ENCODE measurements at regions not wholly inside any gene's neighbourhood (a gene's known extent, or its start where the extent isn't known, plus 50 kb on each side); places are given as distances from the start of the nearest gene placed in this dataset.

- DNase-seq (ENCODE audit: low read depth in 2 of 2), result no peak
These were observed 421.0 kb upstream of the PDE3A start for GRCh38 chr12:19947344-19947743.

- DNase-seq (ENCODE audit: low read depth in 2 of 2), result no peak
These were observed 416.7 kb upstream of the PDE3A start for GRCh38 chr12:19951664-19952063.

- no peak for DNase-seq (ENCODE audit: low read depth in 2 of 2)
These were observed 414.6 kb upstream of the PDE3A start for GRCh38 chr12:19953734-19954133.

GRCh38 chr12:19954163-19954562 is 414.2 kb upstream of the PDE3A start:
- no peak for DNase-seq (ENCODE audit: low read depth in 2 of 2)

GRCh38 chr12:19957308-19958125 is 410.8 kb upstream of the PDE3A start:
- DNase-seq (ENCODE audit: low read depth in 2 of 2), result peak in 1 of 2 experiments; percentile 36

GRCh38 chr12:19958389-19958788 is 409.9 kb upstream of the PDE3A start:
- DNase-seq (ENCODE audit: low read depth in 2 of 2), result no peak

GRCh38 chr12:19959353-19959752 is 409.0 kb upstream of the PDE3A start:
- no peak for DNase-seq (ENCODE audit: low read depth in 2 of 2)

GRCh38 chr12:19960527-19960926 is 407.8 kb upstream of the PDE3A start:
- DNase-seq (ENCODE audit: low read depth in 2 of 2), result no peak

- DNase-seq (ENCODE audit: low read depth in 2 of 2), result no peak
These were observed 406.1 kb upstream of the PDE3A start for GRCh38 chr12:19962192-19962591.

GRCh38 chr12:19963972-19964371 is 404.4 kb upstream of the PDE3A start:
- DNase-seq (ENCODE audit: low read depth in 2 of 2), result no peak

- DNase-seq (ENCODE audit: low read depth in 2 of 2), result no peak
These were observed 403.8 kb upstream of the PDE3A start for GRCh38 chr12:19964549-19964948.

- no peak for DNase-seq (ENCODE audit: low read depth in 2 of 2)
These were observed 402.9 kb upstream of the PDE3A start for GRCh38 chr12:19965196-19966038.

GRCh38 chr12:19967001-19967400 is 401.3 kb upstream of the PDE3A start:
- DNase-seq (ENCODE audit: low read depth in 2 of 2), result no peak

- peak; percentile 78 to 82 for DNase-seq (ENCODE audit: low read depth in 2 of 2)
These were observed 400.9 kb upstream of the PDE3A start for GRCh38 chr12:19967431-19967830.

- DNase-seq (ENCODE audit: low read depth in 2 of 2), result peak; percentile 88 to 91
These were observed 398.2 kb upstream of the PDE3A start for GRCh38 chr12:19970116-19970515.

GRCh38 chr12:19970821-19971220 is 397.5 kb upstream of the PDE3A start:
- DNase-seq (ENCODE audit: low read depth in 2 of 2), result no peak

GRCh38 chr12:19971361-19972280 is 396.7 kb upstream of the PDE3A start:
- no peak for DNase-seq (ENCODE audit: low read depth in 2 of 2)

GRCh38 chr12:19972325-19973288 is 395.7 kb upstream of the PDE3A start:
- no peak for DNase-seq (ENCODE audit: low read depth in 2 of 2)

- peak; percentile 98 for DNase-seq (ENCODE audit: low read depth in 2 of 2)
These were observed 390.1 kb upstream of the PDE3A start for GRCh38 chr12:19978193-19978592.

GRCh38 chr12:19979584-19979983 is 388.8 kb upstream of the PDE3A start:
- no peak for DNase-seq (ENCODE audit: low read depth in 2 of 2)

GRCh38 chr12:19981944-19982343 is 386.4 kb upstream of the PDE3A start:
- no peak for DNase-seq (ENCODE audit: low read depth in 2 of 2)
